ENCODE measurements at regions not wholly inside any gene's neighbourhood (a gene's known extent, or its start where the extent isn't known, plus 50 kb on each side); places are given as distances from the start of the nearest gene placed in this dataset.

DNA sequence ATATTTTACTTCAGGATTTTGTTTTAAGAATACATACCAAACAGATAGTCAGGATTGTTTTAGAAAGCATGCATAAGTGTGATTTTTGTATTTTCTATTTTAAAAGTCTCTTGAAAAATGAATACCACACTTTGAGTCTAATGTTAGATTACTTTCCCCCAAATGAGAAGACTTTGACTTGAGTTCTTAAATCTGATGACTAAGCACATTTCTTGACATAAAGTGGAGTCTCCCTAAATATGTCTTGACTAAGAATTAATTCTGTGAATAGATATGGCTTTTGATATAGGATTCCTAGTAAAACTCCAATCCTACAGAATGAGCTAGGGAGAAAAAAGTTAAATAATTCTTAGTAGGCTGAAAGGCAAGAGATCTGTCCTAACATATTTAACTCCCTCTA lies 624.2 kb upstream of the SPRY2 start:
- in situ Hi-C loops (cut with MboI; ENCODE audit: low pct_unique_long_range_greater_than_20kb, low sequenced_read_pairs, unreplicated experiment) = no loop called here
- TF ChIP-seq, protein P1, sequence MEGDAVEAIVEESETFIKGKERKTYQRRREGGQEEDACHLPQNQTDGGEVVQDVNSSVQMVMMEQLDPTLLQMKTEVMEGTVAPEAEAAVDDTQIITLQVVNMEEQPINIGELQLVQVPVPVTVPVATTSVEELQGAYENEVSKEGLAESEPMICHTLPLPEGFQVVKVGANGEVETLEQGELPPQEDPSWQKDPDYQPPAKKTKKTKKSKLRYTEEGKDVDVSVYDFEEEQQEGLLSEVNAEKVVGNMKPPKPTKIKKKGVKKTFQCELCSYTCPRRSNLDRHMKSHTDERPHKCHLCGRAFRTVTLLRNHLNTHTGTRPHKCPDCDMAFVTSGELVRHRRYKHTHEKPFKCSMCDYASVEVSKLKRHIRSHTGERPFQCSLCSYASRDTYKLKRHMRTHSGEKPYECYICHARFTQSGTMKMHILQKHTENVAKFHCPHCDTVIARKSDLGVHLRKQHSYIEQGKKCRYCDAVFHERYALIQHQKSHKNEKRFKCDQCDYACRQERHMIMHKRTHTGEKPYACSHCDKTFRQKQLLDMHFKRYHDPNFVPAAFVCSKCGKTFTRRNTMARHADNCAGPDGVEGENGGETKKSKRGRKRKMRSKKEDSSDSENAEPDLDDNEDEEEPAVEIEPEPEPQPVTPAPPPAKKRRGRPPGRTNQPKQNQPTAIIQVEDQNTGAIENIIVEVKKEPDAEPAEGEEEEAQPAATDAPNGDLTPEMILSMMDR (IDR thresholded peaks at IDR 0.05; ENCODE audit: extremely low read depth, insufficient read depth, missing control alignments) = no peak
- DNase-seq (ENCODE audit: low spot score) = no peak

DNA sequence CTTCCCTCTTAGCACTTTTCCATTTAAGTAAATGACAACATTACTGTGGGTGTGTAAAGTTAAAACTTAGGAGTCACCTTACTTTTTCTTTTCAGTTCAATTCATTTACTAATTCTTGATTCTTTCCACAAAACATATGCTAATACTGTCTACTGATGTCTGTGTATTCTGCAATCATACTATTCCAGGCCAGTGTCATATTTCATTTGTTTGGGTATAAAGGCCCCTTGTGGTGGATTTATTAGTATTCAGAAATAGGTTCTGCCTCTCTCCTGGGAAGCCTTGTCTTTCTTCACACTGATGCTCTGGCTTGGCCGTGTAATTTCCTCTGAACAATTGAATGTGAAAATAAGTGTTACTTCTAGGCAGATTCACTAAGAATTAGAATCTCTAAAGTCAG lies 621.9 kb upstream of the SPRY2 start:
- DNase-seq (ENCODE audit: low spot score) = no peak
- TF ChIP-seq, protein P1 (IDR thresholded peaks at IDR 0.05; ENCODE audit: extremely low read depth, insufficient read depth, missing control alignments) = no peak
- in situ Hi-C loops (cut with MboI; ENCODE audit: low pct_unique_long_range_greater_than_20kb, low sequenced_read_pairs, unreplicated experiment) = no loop called here

DNA sequence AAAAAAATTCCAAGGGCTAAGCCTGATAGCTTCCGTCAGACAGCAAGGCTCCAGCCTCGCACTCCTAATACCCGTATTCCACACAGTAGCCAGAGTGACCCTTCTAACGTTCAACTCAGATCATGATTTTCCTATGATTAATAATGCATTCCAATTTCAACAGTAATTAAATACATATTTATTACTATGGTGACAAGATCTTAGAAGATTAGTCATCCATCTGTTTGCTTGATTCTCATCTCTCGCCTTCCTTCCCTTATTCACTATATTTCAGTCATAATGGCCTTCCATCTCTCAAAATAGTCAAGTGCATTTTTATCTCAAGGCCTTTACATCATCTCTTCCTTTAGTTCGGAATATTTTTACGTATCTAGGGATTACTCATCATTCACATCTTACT lies 621.2 kb upstream of the SPRY2 start:
- DNase-seq (ENCODE audit: low spot score) = no peak
- TF ChIP-seq, protein P1 (IDR thresholded peaks at IDR 0.05; ENCODE audit: extremely low read depth, insufficient read depth, missing control alignments) = no peak
- in situ Hi-C loops (cut with MboI; ENCODE audit: low pct_unique_long_range_greater_than_20kb, low sequenced_read_pairs, unreplicated experiment) = no loop called here

DNA sequence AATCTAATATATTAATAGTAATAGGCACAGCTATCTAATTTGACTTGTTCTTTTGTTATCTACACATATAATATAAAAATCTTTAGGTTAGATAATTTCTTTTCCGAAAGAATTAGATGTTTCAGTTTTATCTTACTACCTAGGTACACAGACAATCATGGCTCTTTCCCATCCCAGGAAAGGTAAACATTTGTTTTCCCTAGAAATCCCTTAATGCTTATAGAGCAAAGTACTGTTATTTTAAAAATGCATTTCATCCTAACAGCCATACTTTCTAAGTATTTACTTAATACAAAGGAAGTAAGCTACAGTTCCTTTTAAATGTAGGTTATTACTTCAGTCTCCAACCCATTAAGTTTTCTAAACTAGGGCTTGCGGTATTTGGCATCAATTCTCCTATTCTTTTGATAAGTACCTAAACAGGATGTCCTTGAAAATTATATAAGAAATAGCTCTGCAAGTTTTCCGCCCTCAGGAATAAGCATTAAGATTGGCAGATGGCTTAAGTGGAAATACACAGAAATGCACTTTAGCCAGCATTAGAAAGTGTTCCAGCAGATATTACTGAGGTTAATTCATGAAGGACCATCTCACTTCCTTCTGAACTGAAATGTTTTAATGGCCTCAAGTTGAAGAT lies 616.2 kb upstream of the SPRY2 start:
- TF ChIP-seq, protein P1 (IDR thresholded peaks at IDR 0.05; ENCODE audit: extremely low read depth, insufficient read depth, missing control alignments) = no peak
- DNase-seq (ENCODE audit: low spot score) = no peak
- in situ Hi-C loops (cut with MboI; ENCODE audit: low pct_unique_long_range_greater_than_20kb, low sequenced_read_pairs, unreplicated experiment) = no loop called here

DNA sequence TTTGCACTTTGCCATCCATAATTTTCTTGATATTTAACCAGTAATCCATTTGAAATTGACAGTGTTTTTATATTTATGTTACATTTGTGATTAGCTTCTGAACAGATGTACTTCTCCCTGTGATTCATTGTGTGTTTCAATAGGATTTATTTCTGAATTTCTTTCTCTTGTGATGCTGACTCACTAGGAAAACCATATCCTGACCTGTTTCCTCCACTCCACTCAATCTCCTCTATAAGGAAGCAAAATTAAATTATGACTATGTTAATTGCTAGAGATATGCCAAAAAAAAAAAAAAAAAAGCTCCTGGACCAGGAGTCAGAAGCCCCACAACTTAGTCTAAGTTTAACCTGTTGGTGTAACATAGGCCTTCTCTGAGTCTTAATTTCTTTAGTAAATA lies 614.6 kb upstream of the SPRY2 start:
- in situ Hi-C loops (cut with MboI; ENCODE audit: low pct_unique_long_range_greater_than_20kb, low sequenced_read_pairs, unreplicated experiment) = no loop called here
- DNase-seq (ENCODE audit: low spot score) = no peak
- TF ChIP-seq, protein P1 (IDR thresholded peaks at IDR 0.05; ENCODE audit: extremely low read depth, insufficient read depth, missing control alignments) = no peak

DNA sequence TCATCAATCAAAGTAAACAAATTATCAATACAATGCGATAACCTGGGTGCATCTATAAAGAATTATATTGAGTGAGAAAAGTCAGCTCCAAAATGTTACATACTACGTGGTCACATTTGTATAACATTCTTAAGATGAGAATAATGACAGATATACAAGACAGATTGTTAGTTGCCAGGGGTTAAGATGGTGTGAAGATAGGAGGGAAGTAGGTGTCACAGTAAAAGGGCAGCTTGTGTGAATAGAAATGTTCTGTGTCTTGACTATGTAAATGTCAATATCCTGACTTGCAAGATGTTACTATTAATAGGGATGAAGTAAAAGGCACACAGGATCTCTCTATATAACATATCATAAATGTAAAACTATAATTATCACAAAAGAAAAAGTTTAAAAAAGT lies 611.2 kb upstream of the SPRY2 start:
- TF ChIP-seq, protein P1 (IDR thresholded peaks at IDR 0.05; ENCODE audit: extremely low read depth, insufficient read depth, missing control alignments) = no peak
- in situ Hi-C loops (cut with MboI; ENCODE audit: low pct_unique_long_range_greater_than_20kb, low sequenced_read_pairs, unreplicated experiment) = no loop called here
- DNase-seq (ENCODE audit: low spot score) = no peak
